Mucosa of gallbladder (tissue), 1 donor: ENCODE measurements at regions not wholly inside any gene's neighbourhood (a gene's known extent, or its start where the extent isn't known, plus 50 kb on each side); places are given as distances from the start of the nearest gene placed in this dataset.
A peak's percentile ranks its signal among the peaks of the same experiment; 100 is the strongest.
"Not testable (repeated sequence)": the region's sequence is repeated elsewhere in the genome, so short reads cannot be mapped to it uniquely, and the experiment has no call there.

Source experiments
- DNase-seq: peaks from one replicate; pipeline ENCODE4 v3.0.0-alpha.2; 2020; ENCODE audit warnings: low spot score
- donor health status: DM: no; HTN: no; CAD: no.

DNA sequence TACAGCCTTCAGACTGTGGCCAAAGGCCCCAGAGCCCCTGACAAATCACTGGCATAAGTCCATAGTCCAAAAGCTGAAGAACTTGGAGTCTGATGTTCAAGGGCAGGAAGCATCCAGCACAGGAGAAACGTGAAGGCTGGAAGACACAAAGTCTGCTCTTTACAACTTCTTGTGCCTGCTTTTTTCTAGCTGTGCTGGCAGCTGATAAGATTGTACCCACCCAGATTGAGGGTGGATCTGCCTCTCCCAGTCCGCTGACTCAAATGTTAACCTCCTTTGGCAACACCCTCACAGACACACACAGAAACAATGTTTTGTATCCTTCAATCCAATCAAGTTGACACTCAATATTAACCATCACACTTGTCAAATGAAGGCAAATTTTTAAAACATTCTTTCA lies 959.5 kb downstream of the FSCB start:
- not testable (repeated sequence) for DNase-seq

DNA sequence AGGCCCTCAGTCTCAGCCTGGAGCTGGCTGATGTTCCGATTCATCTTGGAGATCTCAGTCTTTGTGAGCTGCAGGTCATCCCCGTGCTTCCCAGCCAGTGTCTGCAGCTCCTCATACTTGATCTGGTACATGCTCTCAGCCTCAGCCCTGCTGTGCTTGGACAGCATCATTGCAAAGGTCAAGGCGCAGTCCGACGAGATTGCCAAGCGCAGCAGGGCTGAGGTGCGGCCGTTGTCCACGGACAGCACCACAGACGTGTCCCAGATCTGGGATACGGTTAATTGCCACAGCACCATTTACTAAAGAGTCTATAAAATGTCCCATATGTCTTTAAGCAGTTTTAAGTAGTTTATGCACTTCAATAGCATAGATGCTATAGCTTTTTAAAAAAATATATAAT lies 965.7 kb downstream of the FSCB start:
- DNase-seq = no peak

DNA sequence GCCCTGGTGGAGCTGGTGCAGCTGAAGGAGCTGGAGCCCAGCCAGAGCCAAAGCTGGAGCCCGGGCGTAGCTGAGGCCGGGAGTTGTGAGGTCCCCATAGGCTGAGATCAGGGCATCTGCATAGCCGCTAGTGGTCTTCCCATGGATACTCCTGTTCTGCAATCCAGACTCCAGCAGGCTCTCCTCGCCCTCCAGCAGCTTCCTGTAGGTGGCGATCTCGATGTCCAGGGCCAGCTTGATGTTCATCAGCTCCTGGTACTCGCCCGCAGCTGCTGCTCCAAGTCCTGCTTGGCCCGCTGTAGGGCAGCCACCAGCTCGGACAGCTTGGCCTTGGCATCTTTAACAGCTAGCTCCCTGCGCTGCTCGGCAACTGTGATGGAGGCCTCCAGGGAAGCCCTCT lies 966.1 kb downstream of the FSCB start:
- DNase-seq = no peak

GRCh38 chr14:43539210-43539609 lies 967.9 kb downstream of the FSCB start:
- DNase-seq = peak; percentile 20

- DNase-seq = no peak
Measured at GRCh38 chr14:43535231-43535838, 971.7 kb downstream of the FSCB start.

GRCh38 chr14:43532825-43533416 lies 974.2 kb downstream of the FSCB start:
- no peak for DNase-seq

GRCh38 chr14:43528321-43528720 lies 978.8 kb downstream of the FSCB start:
- no peak for DNase-seq

- DNase-seq = no peak
Measured at GRCh38 chr14:43525658-43526057, 981.4 kb downstream of the FSCB start.

DNA sequence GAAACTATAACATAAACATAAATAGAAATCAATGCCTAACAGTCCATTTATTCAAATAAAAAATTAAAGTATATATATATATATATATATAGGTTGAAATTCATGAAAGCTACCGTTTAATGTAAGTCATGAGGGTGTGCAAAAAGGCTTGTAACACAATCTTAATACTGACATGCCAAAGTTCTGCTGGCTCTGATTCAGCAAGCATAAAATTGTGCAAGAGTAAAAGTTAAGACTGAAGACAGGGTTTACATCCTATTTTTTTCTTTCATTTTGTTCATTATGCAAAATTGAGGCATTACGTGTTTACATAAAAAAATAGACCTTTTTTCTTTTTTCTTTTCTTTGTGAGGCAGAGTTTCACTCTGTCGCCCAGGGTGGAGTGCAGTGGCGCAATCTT lies 984.2 kb downstream of the FSCB start:
- DNase-seq = no peak

DNA sequence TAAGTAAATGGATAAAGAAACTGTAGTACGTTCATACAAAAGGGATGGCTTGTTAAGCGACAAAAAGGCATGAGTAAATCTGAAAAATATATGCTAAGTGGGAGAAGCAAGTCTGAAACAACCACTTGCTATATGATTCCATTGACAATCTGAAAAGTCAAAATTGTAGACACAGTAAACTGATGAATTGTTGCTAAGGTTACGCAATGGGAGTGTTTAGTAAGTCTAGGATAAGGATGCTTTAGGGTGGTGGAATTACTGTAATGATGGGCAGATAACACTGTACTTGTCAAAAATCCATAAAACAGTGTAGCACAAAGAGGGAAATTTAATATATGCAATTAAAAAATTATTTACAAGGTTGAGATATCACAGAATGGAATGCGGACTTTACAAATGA lies 984.9 kb downstream of the FSCB start:
- DNase-seq = no peak

DNA sequence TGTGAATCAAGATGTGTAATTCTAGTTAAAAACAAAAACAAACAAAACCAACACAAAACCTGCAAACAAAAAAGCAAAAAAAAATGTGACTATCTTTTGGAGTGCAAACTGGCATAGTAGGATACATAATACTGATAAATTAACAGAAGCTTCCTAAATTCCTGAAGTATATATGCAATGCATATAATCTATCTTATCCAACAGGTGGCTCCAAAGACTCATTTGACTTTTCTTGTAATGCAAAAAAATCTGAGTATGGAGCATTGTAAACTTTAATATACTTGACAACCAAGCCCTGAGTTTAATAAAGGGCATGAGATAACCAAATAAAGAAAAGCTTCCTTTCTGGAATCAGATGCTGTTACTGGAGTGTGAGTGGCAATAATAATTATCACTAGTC lies 1003.6 kb downstream of the FSCB start:
- no peak for DNase-seq

DNA sequence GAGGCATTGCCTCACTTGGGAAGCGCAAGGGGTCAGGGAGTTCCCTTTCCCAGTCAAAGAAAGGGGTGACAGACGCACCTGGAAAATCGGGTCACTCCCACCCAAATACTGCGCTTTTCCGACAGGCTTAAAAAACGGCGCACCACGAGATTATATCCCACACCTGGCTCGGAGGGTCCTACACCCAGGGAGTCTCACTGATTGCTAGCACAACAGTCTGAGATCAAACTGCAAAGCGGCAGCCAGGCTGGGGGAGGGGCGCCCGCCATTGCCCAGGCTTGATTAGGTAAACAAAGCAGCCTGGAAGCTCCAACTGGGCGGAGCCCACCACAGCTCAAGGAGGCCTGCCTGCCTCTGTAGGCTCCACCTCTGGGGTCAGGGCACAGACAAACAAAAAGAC lies 1014.7 kb downstream of the FSCB start:
- not testable (repeated sequence) for DNase-seq

DNA sequence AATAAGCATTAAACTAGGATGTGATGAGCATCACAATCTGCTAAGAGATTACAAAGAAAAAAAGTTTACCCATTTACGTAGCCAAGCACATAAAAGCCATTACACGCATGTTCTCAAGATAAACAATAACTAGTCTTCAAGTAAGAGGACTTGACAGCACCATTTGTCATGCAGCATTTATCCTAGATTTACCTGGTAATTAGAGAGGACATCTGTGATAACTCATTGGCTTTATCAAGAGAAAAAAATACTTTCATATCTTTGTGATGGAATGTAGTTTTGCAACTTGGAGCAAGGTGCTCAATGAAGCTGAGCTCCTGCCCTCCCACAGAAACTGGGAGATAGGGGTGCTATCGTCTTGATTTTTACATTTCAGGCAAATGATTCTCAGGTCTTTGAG lies 1023.7 kb downstream of the FSCB start:
- DNase-seq = no peak

- DNase-seq = no peak
Measured at GRCh38 chr14:43481864-43482263, 1025.2 kb downstream of the FSCB start.

GRCh38 chr14:43480976-43481375 lies 1026.1 kb downstream of the FSCB start:
- no peak for DNase-seq

- DNase-seq = no peak
Measured at GRCh38 chr14:43479596-43480195, 1027.4 kb downstream of the FSCB start.

DNA sequence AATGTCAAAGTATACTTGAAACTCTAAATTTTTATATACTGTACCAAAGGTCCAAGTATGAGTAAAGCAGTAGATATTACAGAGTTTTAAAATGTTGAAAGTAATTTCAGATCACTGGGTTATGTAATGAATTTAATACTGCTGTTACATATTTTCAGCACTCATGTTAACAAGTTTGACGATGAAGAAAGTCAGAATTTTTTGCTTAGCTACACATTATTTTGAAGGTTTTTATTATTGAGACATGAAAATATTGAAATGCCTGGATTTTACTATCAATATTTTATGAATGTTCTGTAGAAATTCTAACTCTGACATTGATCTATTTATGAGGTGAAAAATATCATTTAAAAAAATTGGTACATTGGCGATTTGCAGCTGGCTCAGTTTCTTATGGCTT lies 1030.3 kb downstream of the FSCB start:
- no peak for DNase-seq

- DNase-seq = no peak
Measured at GRCh38 chr14:43475757-43476156, 1031.3 kb downstream of the FSCB start.

GRCh38 chr14:43471595-43471994 lies 1035.5 kb downstream of the FSCB start:
- no peak for DNase-seq

DNA sequence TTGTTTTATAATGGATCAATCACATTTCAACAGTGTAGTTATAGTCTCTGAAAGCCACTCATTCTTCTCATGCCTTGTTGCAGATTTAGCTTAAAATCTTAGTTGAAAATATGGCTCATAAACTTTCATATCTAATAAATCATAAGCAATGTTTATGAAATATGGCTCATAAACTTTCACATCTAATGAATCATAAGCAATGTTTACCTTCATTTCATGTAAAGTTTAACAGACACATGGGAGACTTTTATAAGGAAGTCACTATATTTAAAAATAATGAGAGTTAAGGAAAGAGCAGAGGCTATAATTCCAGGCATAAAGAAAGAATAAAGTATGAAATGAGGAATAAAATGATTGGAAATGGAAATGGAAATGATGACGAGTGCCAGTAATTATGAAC lies 1042.1 kb downstream of the FSCB start:
- DNase-seq = no peak

GRCh38 chr14:43449291-43449690 lies 1057.8 kb downstream of the FSCB start:
- DNase-seq = no peak

DNA sequence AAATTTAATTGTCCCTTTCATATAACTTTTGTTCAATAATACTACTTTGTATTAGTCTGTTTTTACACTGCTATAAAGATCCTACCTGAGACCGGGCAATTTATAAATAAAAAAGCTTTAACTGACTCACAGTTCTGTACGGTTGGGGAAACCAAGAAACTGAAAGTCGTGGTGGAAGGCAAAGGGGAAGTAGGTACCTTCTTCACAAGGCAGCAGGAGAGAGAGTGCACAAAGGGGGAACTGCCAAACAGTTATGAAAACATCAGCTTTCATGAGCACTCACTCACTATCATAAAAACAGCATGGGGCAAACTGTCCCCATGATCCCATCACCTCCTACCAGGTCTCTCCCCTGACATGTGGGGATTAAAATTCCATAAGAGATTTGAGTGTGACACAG lies 1069.0 kb downstream of the FSCB start:
- no peak for DNase-seq

GRCh38 chr14:43418324-43418723 lies 1088.8 kb downstream of the FSCB start:
- DNase-seq = no peak

DNA sequence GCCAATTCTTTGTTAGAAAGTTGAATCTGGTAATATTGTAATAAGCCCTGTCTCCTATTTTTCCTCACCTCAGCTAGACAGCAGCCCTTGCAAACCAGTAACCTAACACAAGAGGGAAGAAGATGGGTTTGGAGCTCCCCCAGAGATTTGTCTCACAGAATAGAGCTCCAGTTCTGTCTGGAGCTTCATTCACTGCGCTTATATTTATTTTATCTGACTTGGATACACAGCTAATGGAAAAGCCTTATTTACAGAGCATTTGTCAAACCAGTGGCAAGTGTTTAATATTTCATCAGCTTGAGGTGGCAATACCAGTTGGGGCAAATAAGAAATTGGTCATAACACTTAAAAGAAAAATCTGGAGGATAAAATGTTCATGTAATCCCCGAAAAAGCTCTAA lies 1094.0 kb downstream of the FSCB start:
- no peak for DNase-seq
